OCI-LY1 (cell line): ENCODE measurements at regions not wholly inside any gene's neighbourhood (a gene's known extent, or its start where the extent isn't known, plus 50 kb on each side); places are given as distances from the start of the nearest gene placed in this dataset.

ENCODE experiments used
- CTCF ChIP-seq: fragments of 200-600 bp; sonication (generic), shearing (Covaris generic); IDR thresholded peaks from 2 replicates; pipeline ENCODE4 v1.5.1; 2017; ENCODE audit warnings: mild to moderate bottlenecking, antibody characterized with exemption, low read length, moderate library complexity, mixed read lengths
- EZH2 ChIP-seq: fragments of 200-600 bp; sonication (generic), shearing (Covaris generic); IDR thresholded peaks from 2 replicates; pipeline ENCODE4 v1.8.0; 2017; ENCODE audit warnings: borderline replicate concordance, mixed run types, mild to moderate bottlenecking, antibody characterized with exemption, low read length, moderate library complexity, mixed read lengths

- TF ChIP-seq CTCF (no peak), EZH2 (no peak)
Measured at GRCh38 chr20:5400164-5400762, 83.5 kb upstream of the PROKR2 start.
